Liver (tissue), 8 donors: ENCODE measurements at regions not wholly inside any gene's neighbourhood (a gene's known extent, or its start where the extent isn't known, plus 50 kb on each side); places are given as distances from the start of the nearest gene placed in this dataset.

ENCODE experiments used
- DNase-seq: peaks from one replicate; pipeline ENCODE4 v3.0.0-alpha.2; 2017; ENCODE audit warnings: low spot score
- H3K27ac ChIP-seq, 2 donors: one replicate each; pipeline ENCODE4 v1.7.0; 2013; ENCODE audit warnings: inconsistent platforms in 2 of 2, low read length in 2 of 2, control low read depth in 1 of 2, low read depth in 1 of 2, mild to moderate bottlenecking in 1 of 2
- H3K27me3 ChIP-seq, 4 donors: one replicate each; pipeline versions ENCODE4 v1.6.1 to v1.7.0; 2013; ENCODE audit warnings: low read length in 3 of 4, inconsistent platforms in 1 of 4, mild to moderate bottlenecking in 1 of 4, moderate library complexity in 1 of 4; ENCODE audit not compliant: control insufficient read depth in 4 of 4, insufficient read depth in 4 of 4
- H3K36me3 ChIP-seq, 4 donors: one replicate each; pipeline versions ENCODE4 v1.6.1 to v1.7.0; 2013; ENCODE audit warnings: low read length in 3 of 4, mild to moderate bottlenecking in 3 of 4, low read depth in 1 of 4, moderate library complexity in 1 of 4; ENCODE audit not compliant: control insufficient read depth in 4 of 4, insufficient read depth in 3 of 4
- H3K4me1 ChIP-seq, 4 donors: one replicate each; pipeline versions ENCODE4 v1.6.1 to v1.7.0; 2013; ENCODE audit warnings: low read length in 3 of 4, mild to moderate bottlenecking in 3 of 4, moderate library complexity in 1 of 4; ENCODE audit not compliant: control insufficient read depth in 4 of 4, insufficient read depth in 4 of 4
- H3K4me3 ChIP-seq, 3 donors: one replicate each; pipeline versions ENCODE4 v1.6.1 to v1.7.0; 2013; ENCODE audit warnings: low read length in 3 of 3, control low read depth in 1 of 3, low read depth in 1 of 3, mild to moderate bottlenecking in 1 of 3
- H3K9ac ChIP-seq, 2 donors: one replicate each; pipeline ENCODE4 v1.7.0; 2013; ENCODE audit warnings: low read length in 2 of 2, mild to moderate bottlenecking in 2 of 2, moderate library complexity in 2 of 2, control low read depth in 1 of 2, low read depth in 1 of 2
- H3K9me3 ChIP-seq, 4 donors: one replicate each; pipeline versions ENCODE4 v1.6.1 to v1.7.0; 2013; ENCODE audit warnings: low read length in 3 of 4; ENCODE audit not compliant: control insufficient read depth in 4 of 4
- CTCF ChIP-seq: fragments of 150-350 bp; IDR thresholded peaks from 2 replicates; pipeline ENCODE4 v1.5.1; 2017; ENCODE audit warnings: improper control_type of control experiment, low read depth, low read length; ENCODE audit not compliant: missing input control
- EGR1 ChIP-seq, 2 donors: IDR thresholded peaks; 2 replicates each; pipeline ENCODE4 v1.6.1; 2016 to 2018; ENCODE audit warnings: antibody characterized with exemption in 2 of 2, low read depth in 2 of 2
- FOXA1 ChIP-seq: IDR thresholded peaks from 2 replicates; pipeline ENCODE4 v1.6.1; 2016; ENCODE audit warnings: antibody characterized with exemption
- FOXA2 ChIP-seq: IDR thresholded peaks from 2 replicates; pipeline ENCODE4 v1.6.1; 2016; ENCODE audit warnings: antibody characterized with exemption
- GABPA ChIP-seq, 2 donors: IDR thresholded peaks in 1 of 2; conservative IDR thresholded peaks in 1 of 2; 2 replicates each; pipeline ENCODE4 v1.6.1; 2016; ENCODE audit warnings: antibody characterized with exemption in 2 of 2, mild to moderate bottlenecking in 1 of 2, moderate library complexity in 1 of 2
- HNF4A ChIP-seq, 2 donors: conservative IDR thresholded peaks; 2 replicates each; pipeline ENCODE4 v1.6.1; 2016; ENCODE audit warnings: antibody characterized with exemption in 2 of 2, mild to moderate bottlenecking in 2 of 2
- HNF4G ChIP-seq: IDR thresholded peaks from 2 replicates; pipeline ENCODE4 v1.6.1; 2016; ENCODE audit warnings: antibody characterized with exemption
- JUND ChIP-seq, 2 donors: IDR thresholded peaks; 2 replicates each; pipeline ENCODE4 v1.6.1; 2016; ENCODE audit warnings: antibody characterized with exemption in 2 of 2
- NR2F2 ChIP-seq: IDR thresholded peaks from 2 replicates; pipeline ENCODE4 v1.6.1; 2016; ENCODE audit warnings: antibody characterized with exemption
- RAD21 ChIP-seq, 2 donors: IDR thresholded peaks; 2 replicates each; pipeline ENCODE4 v1.6.1; 2016; ENCODE audit warnings: antibody characterized with exemption in 2 of 2, mild to moderate bottlenecking in 2 of 2
- RXRA ChIP-seq, 2 donors: IDR thresholded peaks; 2 replicates each; pipeline ENCODE4 v1.6.1; 2017 to 2018; ENCODE audit warnings: antibody characterized with exemption in 2 of 2, mild to moderate bottlenecking in 1 of 2
- SP1 ChIP-seq: IDR thresholded peaks from 2 replicates; pipeline ENCODE4 v1.6.1; 2018; ENCODE audit warnings: antibody characterized with exemption, mild to moderate bottlenecking
- TAF1 ChIP-seq: conservative IDR thresholded peaks from 2 replicates; pipeline ENCODE4 v1.6.1; 2016; ENCODE audit warnings: antibody characterized with exemption, mild to moderate bottlenecking
- YY1 ChIP-seq: IDR thresholded peaks from 2 replicates; pipeline ENCODE4 v1.6.1; 2016; ENCODE audit warnings: antibody characterized with exemption, mild to moderate bottlenecking
- WGBS: extraction: QIAGEN DNeasy Blood & Tissue Kit; methylation state at CpG from one replicate; pipeline ENCODE4 v1.1.7; 2013; 5-methylcytosine and 5-hydroxymethylcytosine counted together
- TF ChIP-seq, protein P1 (sequence below): IDR thresholded peaks from 2 replicates; pipeline ENCODE4 v1.6.1; 2016; ENCODE audit warnings: antibody characterized with exemption, mild to moderate bottlenecking
- TF ChIP-seq, protein P2 (sequence below): IDR thresholded peaks from 2 replicates; pipeline ENCODE4 v1.6.1; 2016; ENCODE audit warnings: antibody characterized with exemption
- TF ChIP-seq, protein P3 (sequence below): IDR thresholded peaks from 2 replicates; pipeline ENCODE4 v1.6.1; 2016; ENCODE audit warnings: antibody characterized with exemption
- TF ChIP-seq, protein P4 (sequence below): IDR thresholded peaks from 2 replicates; pipeline ENCODE4 v1.6.1; 2016; ENCODE audit warnings: antibody characterized with exemption
- donor health status: healthy.
- donor health status: healthy.
- donor health status: healthy.
- donor health status: healthy.
- donor health status: healthy.

DNA sequence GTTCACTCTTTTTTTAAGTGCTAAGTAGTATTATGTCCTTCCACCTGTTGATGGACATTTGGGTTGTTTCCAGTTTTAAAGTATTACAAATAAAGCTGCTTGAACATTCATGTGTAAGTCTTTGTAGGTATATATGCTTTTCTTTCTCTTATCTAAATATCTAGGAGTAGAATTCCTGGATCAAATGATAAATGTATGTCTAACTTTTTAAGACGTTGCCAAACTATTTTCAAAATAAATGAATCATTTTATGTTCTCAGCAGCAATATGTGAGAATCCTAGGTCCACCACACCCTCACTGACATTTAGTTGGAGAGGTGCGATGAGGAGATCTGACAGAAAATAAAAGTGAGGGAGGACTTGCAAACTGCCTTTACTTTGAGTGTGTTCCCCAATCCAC lies 291.7 kb upstream of the UGT8 start:
- DNase-seq, result no peak
- Histone ChIP-seq H3K4me3 (no peak overlapping the region), H3K9me3 (no peaks in the 10 kb centered on the region), H3K9ac (no peak overlapping the region), H3K27ac (no peak overlapping the region), H3K27me3 (no peaks in the 10 kb centered on the region), H3K36me3 (no peaks in the 10 kb centered on the region), H3K4me1 (no peaks in the 10 kb centered on the region)
- 69% methylated on average over 2 of the region's 2 CpGs for WGBS
- no peak for TF ChIP-seq FOXA2

- Histone ChIP-seq H3K36me3 (no peaks in the 10 kb centered on the region), H3K4me3 (no peak overlapping the region), H3K9ac (no peak overlapping the region), H3K27me3 (no peaks in the 10 kb centered on the region), H3K27ac (no peak overlapping the region), H3K9me3 (peaks cover 0 to 2% (median 0%) of the 10 kb centered on the region in 4 donors), H3K4me1 (no peaks in the 10 kb centered on the region)
- no peak for DNase-seq
- no peak for TF ChIP-seq RXRA (IDR thresholded peaks at IDR 0.05)
- TF ChIP-seq, protein P1, sequence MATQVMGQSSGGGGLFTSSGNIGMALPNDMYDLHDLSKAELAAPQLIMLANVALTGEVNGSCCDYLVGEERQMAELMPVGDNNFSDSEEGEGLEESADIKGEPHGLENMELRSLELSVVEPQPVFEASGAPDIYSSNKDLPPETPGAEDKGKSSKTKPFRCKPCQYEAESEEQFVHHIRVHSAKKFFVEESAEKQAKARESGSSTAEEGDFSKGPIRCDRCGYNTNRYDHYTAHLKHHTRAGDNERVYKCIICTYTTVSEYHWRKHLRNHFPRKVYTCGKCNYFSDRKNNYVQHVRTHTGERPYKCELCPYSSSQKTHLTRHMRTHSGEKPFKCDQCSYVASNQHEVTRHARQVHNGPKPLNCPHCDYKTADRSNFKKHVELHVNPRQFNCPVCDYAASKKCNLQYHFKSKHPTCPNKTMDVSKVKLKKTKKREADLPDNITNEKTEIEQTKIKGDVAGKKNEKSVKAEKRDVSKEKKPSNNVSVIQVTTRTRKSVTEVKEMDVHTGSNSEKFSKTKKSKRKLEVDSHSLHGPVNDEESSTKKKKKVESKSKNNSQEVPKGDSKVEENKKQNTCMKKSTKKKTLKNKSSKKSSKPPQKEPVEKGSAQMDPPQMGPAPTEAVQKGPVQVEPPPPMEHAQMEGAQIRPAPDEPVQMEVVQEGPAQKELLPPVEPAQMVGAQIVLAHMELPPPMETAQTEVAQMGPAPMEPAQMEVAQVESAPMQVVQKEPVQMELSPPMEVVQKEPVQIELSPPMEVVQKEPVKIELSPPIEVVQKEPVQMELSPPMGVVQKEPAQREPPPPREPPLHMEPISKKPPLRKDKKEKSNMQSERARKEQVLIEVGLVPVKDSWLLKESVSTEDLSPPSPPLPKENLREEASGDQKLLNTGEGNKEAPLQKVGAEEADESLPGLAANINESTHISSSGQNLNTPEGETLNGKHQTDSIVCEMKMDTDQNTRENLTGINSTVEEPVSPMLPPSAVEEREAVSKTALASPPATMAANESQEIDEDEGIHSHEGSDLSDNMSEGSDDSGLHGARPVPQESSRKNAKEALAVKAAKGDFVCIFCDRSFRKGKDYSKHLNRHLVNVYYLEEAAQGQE, result no peak
- TF ChIP-seq HNF4A (conservative IDR thresholded peaks at IDR 0.05), result no peak
- TF ChIP-seq EGR1 (IDR thresholded peaks at IDR 0.05; ENCODE audit: low read depth in 2 of 2), result no peak
- TF ChIP-seq YY1, result no peak
- TF ChIP-seq, protein P2, sequence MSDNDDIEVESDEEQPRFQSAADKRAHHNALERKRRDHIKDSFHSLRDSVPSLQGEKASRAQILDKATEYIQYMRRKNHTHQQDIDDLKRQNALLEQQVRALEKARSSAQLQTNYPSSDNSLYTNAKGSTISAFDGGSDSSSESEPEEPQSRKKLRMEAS, result no peak
- no peak for TF ChIP-seq JUND (IDR thresholded peaks at IDR 0.05)
- no peak for TF ChIP-seq FOXA2
- TF ChIP-seq HNF4G, result no peak
- TF ChIP-seq SP1, result no peak
- TF ChIP-seq GABPA (IDR thresholded peaks at IDR 0.05 in 1 of 2, conservative IDR thresholded peaks at IDR 0.05 in 1 of 2), result no peak
- TF ChIP-seq, protein P3, sequence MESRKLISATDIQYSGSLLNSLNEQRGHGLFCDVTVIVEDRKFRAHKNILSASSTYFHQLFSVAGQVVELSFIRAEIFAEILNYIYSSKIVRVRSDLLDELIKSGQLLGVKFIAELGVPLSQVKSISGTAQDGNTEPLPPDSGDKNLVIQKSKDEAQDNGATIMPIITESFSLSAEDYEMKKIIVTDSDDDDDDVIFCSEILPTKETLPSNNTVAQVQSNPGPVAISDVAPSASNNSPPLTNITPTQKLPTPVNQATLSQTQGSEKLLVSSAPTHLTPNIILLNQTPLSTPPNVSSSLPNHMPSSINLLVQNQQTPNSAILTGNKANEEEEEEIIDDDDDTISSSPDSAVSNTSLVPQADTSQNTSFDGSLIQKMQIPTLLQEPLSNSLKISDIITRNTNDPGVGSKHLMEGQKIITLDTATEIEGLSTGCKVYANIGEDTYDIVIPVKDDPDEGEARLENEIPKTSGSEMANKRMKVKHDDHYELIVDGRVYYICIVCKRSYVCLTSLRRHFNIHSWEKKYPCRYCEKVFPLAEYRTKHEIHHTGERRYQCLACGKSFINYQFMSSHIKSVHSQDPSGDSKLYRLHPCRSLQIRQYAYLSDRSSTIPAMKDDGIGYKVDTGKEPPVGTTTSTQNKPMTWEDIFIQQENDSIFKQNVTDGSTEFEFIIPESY, result no peak
- TF ChIP-seq RAD21 (IDR thresholded peaks at IDR 0.05), result no peak
- TF ChIP-seq CTCF, result no peak
- TF ChIP-seq TAF1, result no peak
- no peak for TF ChIP-seq FOXA1
- TF ChIP-seq NR2F2, result no peak
- TF ChIP-seq, protein P4, sequence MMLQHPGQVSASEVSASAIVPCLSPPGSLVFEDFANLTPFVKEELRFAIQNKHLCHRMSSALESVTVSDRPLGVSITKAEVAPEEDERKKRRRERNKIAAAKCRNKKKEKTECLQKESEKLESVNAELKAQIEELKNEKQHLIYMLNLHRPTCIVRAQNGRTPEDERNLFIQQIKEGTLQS, result no peak
Observed at GRCh38 chr4:114310296-114310925, 288.2 kb upstream of the UGT8 start.
